Neural cell (in vitro differentiated cells): ENCODE measurements at regions not wholly inside any gene's neighbourhood (a gene's known extent, or its start where the extent isn't known, plus 50 kb on each side); places are given as distances from the start of the nearest gene placed in this dataset.

Source experiments
- H2AFZ ChIP-seq: fragments of 200-600, 300-800 bp; sonication (generic), shearing (Covaris generic); 2 replicates; pipeline ENCODE4 v1.6.0; 2014; ENCODE audit warnings: low read depth, mild to moderate bottlenecking, antibody characterized with exemption, low read length, moderate library complexity
- H3F3A ChIP-seq: fragments of 200-600 bp; shearing (Covaris generic); 2 replicates; pipeline ENCODE4 v1.6.1; 2016; ENCODE audit warnings: mild to moderate bottlenecking, moderate library complexity, mixed read lengths, antibody characterized with exemption, low read length; ENCODE audit not compliant: insufficient read depth, poor library complexity, severe bottlenecking
- H3K27ac ChIP-seq: fragments of 200-600, 300-800 bp; sonication (generic), shearing (Covaris generic); 2 replicates; pipeline ENCODE4 v1.5.1; 2014; ENCODE audit warnings: mild to moderate bottlenecking, low read length, moderate library complexity
- H3K27me3 ChIP-seq: fragments of 300-800, 200-600 bp; sonication (generic), shearing (Covaris generic); 2 replicates; pipeline ENCODE4 v1.6.0; 2014; ENCODE audit warnings: mild to moderate bottlenecking, low read depth, low read length, moderate library complexity; ENCODE audit not compliant: insufficient read depth
- H3K36me3 ChIP-seq: fragments of 300-800, 200-600 bp; sonication (generic), shearing (Covaris generic); 2 replicates; pipeline ENCODE4 v1.5.1; 2014; ENCODE audit warnings: mild to moderate bottlenecking, antibody characterized with exemption, low read length, moderate library complexity; ENCODE audit not compliant: insufficient read depth
- H3K4me2 ChIP-seq: fragments of 300-800, 200-600 bp; sonication (generic), shearing (Covaris generic); 2 replicates; pipeline ENCODE4 v1.6.0; 2014; ENCODE audit warnings: mild to moderate bottlenecking, low read length
- H3K4me3 ChIP-seq: fragments of 300-800, 200-600 bp; sonication (generic), shearing (Covaris generic); 2 replicates; pipeline ENCODE4 v1.5.1; 2014; ENCODE audit warnings: mild to moderate bottlenecking, low read length, moderate library complexity
- H3K79me2 ChIP-seq: fragments of 200-600 bp; shearing (Covaris generic); replicated peaks from 2 replicates; pipeline ENCODE4 v1.6.0; 2014; ENCODE audit warnings: mild to moderate bottlenecking, low read length, moderate library complexity; ENCODE audit not compliant: insufficient read depth
- H3K9ac ChIP-seq: fragments of 300-800, 200-600 bp; sonication (generic), shearing (Covaris generic); 2 replicates; pipeline ENCODE4 v1.6.1; 2016; ENCODE audit warnings: mild to moderate bottlenecking, low read length, mixed read lengths
- H3K9me2 ChIP-seq: fragments of 200-600 bp; shearing (Covaris generic); 2 replicates; pipeline ENCODE4 v1.6.1; 2016; ENCODE audit warnings: mild to moderate bottlenecking, low read length, mixed read lengths; ENCODE audit not compliant: insufficient read depth
- H3K9me3 ChIP-seq: fragments of 200-600, 300-800 bp; sonication (generic), shearing (Covaris generic); 2 replicates; pipeline ENCODE4 v1.6.1; 2016; ENCODE audit warnings: mild to moderate bottlenecking, mixed run types, low read length, moderate library complexity, mixed read lengths
- H4K20me1 ChIP-seq: fragments of 200-600 bp; shearing (Covaris generic); 2 replicates; pipeline ENCODE4 v1.6.1; 2016; ENCODE audit warnings: mild to moderate bottlenecking, mixed run types; ENCODE audit not compliant: insufficient read depth
- CTCF ChIP-seq: fragments of 450-650 bp; IDR thresholded peaks from 2 replicates; pipeline ENCODE4 v1.5.1; 2014; ENCODE audit warnings: antibody characterized with exemption, mild to moderate bottlenecking, moderate library complexity; ENCODE audit not compliant: poor library complexity, severe bottlenecking
- EP300 ChIP-seq: fragments of 450-650 bp; conservative IDR thresholded peaks from 2 replicates; pipeline ENCODE4 v1.6.1; 2014; ENCODE audit warnings: antibody characterized with exemption, mild to moderate bottlenecking, moderate library complexity; ENCODE audit not compliant: poor library complexity, severe bottlenecking
- EZH2 ChIP-seq: fragments of 200-600, 300-800 bp; shearing (Covaris generic), sonication (generic); IDR thresholded peaks from 2 replicates; pipeline ENCODE4 v1.6.1; 2014; ENCODE audit warnings: antibody characterized with exemption, low read length, borderline replicate concordance, mild to moderate bottlenecking; ENCODE audit not compliant: insufficient read depth, poor library complexity, severe bottlenecking
- MXI1 ChIP-seq: fragments of 450-650 bp; conservative IDR thresholded peaks from 2 replicates; pipeline ENCODE4 v1.6.1; 2014; ENCODE audit warnings: antibody characterized with exemption, mild to moderate bottlenecking; ENCODE audit not compliant: poor library complexity, severe bottlenecking
- POLR2AphosphoS5 ChIP-seq: IDR thresholded peaks from 2 replicates; pipeline ENCODE4 v1.6.1; 2012
- RAD21 ChIP-seq: fragments of 450-650 bp; conservative IDR thresholded peaks from 2 replicates; pipeline ENCODE4 v1.6.1; 2014; ENCODE audit warnings: antibody characterized with exemption, mild to moderate bottlenecking, moderate library complexity
- SMC3 ChIP-seq: fragments of 450-650 bp; conservative IDR thresholded peaks from 2 replicates; pipeline ENCODE4 v1.6.1; 2014; ENCODE audit warnings: antibody characterized with exemption, mild to moderate bottlenecking, moderate library complexity; ENCODE audit not compliant: poor library complexity
- TAF1 ChIP-seq: IDR thresholded peaks from 2 replicates; pipeline ENCODE4 v1.6.1; 2012; ENCODE audit warnings: low read depth
- TF ChIP-seq, protein P1 (sequence below): IDR thresholded peaks from 2 replicates; pipeline ENCODE4 v1.6.1; 2012; ENCODE audit warnings: borderline replicate concordance

DNA sequence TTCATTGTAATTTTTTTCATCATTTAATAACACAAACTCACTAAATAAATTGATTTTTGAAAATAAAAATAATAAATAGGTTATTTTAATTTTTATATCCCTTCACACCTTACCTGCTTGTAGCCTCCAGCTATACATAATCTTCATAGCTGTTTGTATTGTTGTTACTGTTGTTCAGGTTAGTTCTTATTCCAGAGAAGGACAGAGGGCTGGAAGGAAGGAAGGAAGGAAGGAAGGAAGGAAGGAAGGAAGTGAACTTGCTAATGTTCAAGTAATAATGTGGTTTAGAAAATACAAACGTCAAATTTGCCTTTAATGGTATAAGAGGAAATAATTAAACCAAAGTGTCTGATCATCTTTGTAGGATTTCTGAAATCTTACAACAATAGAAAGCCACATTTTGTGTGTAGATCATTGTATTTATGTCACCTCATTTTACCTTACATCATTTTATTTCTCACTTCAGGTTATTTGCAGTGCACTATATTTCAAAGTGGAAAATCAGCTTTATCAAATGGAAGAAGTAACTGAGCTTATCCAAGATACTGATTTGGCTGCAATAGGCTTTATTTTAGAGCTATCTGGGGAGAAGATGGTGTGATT, 660.0 kb upstream of the CCDC54 start:
- Histone ChIP-seq H2AFZ (no peak overlapping the region), H3K9me3 (no peaks in the 10 kb centered on the region), H3K79me2 (no peaks in the 10 kb centered on the region), H3K9me2 (no peaks in the 10 kb centered on the region), H3K27me3 (no peaks in the 10 kb centered on the region), H3K4me3 (no peak overlapping the region), H3K4me2 (no peak overlapping the region), H4K20me1 (no peaks in the 10 kb centered on the region), H3K36me3 (no peaks in the 10 kb centered on the region), H3F3A (no peaks in the 10 kb centered on the region), H3K27ac (no peak overlapping the region), H3K9ac (no peak overlapping the region)
- TF ChIP-seq TAF1 = no peak
- no peak for TF ChIP-seq EZH2
- no peak for TF ChIP-seq MXI1
- TF ChIP-seq SMC3 = no peak
- no peak for TF ChIP-seq CTCF
- no peak for TF ChIP-seq POLR2AphosphoS5
- no peak for TF ChIP-seq RAD21
- TF ChIP-seq EP300 = no peak
- TF ChIP-seq, protein P1, sequence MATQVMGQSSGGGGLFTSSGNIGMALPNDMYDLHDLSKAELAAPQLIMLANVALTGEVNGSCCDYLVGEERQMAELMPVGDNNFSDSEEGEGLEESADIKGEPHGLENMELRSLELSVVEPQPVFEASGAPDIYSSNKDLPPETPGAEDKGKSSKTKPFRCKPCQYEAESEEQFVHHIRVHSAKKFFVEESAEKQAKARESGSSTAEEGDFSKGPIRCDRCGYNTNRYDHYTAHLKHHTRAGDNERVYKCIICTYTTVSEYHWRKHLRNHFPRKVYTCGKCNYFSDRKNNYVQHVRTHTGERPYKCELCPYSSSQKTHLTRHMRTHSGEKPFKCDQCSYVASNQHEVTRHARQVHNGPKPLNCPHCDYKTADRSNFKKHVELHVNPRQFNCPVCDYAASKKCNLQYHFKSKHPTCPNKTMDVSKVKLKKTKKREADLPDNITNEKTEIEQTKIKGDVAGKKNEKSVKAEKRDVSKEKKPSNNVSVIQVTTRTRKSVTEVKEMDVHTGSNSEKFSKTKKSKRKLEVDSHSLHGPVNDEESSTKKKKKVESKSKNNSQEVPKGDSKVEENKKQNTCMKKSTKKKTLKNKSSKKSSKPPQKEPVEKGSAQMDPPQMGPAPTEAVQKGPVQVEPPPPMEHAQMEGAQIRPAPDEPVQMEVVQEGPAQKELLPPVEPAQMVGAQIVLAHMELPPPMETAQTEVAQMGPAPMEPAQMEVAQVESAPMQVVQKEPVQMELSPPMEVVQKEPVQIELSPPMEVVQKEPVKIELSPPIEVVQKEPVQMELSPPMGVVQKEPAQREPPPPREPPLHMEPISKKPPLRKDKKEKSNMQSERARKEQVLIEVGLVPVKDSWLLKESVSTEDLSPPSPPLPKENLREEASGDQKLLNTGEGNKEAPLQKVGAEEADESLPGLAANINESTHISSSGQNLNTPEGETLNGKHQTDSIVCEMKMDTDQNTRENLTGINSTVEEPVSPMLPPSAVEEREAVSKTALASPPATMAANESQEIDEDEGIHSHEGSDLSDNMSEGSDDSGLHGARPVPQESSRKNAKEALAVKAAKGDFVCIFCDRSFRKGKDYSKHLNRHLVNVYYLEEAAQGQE = no peak

GRCh38 chr3:106719077-106719476, 658.2 kb upstream of the CCDC54 start:
- Histone ChIP-seq H3K4me2 (no peak overlapping the region), H3K9me2 (no peaks in the 10 kb centered on the region), H3K79me2 (no peaks in the 10 kb centered on the region), H3K27me3 (no peaks in the 10 kb centered on the region), H3F3A (no peaks in the 10 kb centered on the region), H3K9ac (no peak overlapping the region), H3K27ac (no peak overlapping the region), H2AFZ (no peak overlapping the region), H3K9me3 (no peaks in the 10 kb centered on the region), H4K20me1 (no peaks in the 10 kb centered on the region), H3K36me3 (no peaks in the 10 kb centered on the region), H3K4me3 (no peak overlapping the region)
- TF ChIP-seq EZH2 (no peak), RAD21 (no peak), MXI1 (no peak), EP300 (no peak), CTCF (no peak), TAF1 (no peak), POLR2AphosphoS5 (no peak), SMC3 (no peak)
- TF ChIP-seq, protein P1 = no peak
